ENCODE measurements at regions not wholly inside any gene's neighbourhood (a gene's known extent, or its start where the extent isn't known, plus 50 kb on each side); places are given as distances from the start of the nearest gene placed in this dataset.

GRCh38 chr10:35758076-35758475, 116.0 kb upstream of the FZD8 start (continued):
- TF ChIP-seq, protein P1, sequence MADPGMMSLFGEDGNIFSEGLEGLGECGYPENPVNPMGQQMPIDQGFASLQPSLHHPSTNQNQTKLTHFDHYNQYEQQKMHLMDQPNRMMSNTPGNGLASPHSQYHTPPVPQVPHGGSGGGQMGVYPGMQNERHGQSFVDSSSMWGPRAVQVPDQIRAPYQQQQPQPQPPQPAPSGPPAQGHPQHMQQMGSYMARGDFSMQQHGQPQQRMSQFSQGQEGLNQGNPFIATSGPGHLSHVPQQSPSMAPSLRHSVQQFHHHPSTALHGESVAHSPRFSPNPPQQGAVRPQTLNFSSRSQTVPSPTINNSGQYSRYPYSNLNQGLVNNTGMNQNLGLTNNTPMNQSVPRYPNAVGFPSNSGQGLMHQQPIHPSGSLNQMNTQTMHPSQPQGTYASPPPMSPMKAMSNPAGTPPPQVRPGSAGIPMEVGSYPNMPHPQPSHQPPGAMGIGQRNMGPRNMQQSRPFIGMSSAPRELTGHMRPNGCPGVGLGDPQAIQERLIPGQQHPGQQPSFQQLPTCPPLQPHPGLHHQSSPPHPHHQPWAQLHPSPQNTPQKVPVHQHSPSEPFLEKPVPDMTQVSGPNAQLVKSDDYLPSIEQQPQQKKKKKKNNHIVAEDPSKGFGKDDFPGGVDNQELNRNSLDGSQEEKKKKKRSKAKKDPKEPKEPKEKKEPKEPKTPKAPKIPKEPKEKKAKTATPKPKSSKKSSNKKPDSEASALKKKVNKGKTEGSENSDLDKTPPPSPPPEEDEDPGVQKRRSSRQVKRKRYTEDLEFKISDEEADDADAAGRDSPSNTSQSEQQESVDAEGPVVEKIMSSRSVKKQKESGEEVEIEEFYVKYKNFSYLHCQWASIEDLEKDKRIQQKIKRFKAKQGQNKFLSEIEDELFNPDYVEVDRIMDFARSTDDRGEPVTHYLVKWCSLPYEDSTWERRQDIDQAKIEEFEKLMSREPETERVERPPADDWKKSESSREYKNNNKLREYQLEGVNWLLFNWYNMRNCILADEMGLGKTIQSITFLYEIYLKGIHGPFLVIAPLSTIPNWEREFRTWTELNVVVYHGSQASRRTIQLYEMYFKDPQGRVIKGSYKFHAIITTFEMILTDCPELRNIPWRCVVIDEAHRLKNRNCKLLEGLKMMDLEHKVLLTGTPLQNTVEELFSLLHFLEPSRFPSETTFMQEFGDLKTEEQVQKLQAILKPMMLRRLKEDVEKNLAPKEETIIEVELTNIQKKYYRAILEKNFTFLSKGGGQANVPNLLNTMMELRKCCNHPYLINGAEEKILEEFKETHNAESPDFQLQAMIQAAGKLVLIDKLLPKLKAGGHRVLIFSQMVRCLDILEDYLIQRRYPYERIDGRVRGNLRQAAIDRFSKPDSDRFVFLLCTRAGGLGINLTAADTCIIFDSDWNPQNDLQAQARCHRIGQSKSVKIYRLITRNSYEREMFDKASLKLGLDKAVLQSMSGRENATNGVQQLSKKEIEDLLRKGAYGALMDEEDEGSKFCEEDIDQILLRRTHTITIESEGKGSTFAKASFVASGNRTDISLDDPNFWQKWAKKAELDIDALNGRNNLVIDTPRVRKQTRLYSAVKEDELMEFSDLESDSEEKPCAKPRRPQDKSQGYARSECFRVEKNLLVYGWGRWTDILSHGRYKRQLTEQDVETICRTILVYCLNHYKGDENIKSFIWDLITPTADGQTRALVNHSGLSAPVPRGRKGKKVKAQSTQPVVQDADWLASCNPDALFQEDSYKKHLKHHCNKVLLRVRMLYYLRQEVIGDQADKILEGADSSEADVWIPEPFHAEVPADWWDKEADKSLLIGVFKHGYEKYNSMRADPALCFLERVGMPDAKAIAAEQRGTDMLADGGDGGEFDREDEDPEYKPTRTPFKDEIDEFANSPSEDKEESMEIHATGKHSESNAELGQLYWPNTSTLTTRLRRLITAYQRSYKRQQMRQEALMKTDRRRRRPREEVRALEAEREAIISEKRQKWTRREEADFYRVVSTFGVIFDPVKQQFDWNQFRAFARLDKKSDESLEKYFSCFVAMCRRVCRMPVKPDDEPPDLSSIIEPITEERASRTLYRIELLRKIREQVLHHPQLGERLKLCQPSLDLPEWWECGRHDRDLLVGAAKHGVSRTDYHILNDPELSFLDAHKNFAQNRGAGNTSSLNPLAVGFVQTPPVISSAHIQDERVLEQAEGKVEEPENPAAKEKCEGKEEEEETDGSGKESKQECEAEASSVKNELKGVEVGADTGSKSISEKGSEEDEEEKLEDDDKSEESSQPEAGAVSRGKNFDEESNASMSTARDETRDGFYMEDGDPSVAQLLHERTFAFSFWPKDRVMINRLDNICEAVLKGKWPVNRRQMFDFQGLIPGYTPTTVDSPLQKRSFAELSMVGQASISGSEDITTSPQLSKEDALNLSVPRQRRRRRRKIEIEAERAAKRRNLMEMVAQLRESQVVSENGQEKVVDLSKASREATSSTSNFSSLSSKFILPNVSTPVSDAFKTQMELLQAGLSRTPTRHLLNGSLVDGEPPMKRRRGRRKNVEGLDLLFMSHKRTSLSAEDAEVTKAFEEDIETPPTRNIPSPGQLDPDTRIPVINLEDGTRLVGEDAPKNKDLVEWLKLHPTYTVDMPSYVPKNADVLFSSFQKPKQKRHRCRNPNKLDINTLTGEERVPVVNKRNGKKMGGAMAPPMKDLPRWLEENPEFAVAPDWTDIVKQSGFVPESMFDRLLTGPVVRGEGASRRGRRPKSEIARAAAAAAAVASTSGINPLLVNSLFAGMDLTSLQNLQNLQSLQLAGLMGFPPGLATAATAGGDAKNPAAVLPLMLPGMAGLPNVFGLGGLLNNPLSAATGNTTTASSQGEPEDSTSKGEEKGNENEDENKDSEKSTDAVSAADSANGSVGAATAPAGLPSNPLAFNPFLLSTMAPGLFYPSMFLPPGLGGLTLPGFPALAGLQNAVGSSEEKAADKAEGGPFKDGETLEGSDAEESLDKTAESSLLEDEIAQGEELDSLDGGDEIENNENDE (IDR thresholded peaks at IDR 0.05; ENCODE audit: insufficient replicate concordance, low read length): no peak
- TF ChIP-seq KDM5A (IDR thresholded peaks at IDR 0.05; ENCODE audit: low read length) (no peak), ASH2L (IDR thresholded peaks at IDR 0.05; ENCODE audit: low read length) (no peak), TAF7 (optimal IDR thresholded peaks at IDR 0.05; ENCODE audit: borderline replicate concordance, low read depth, low read length) (no peak), HDAC6 (IDR thresholded peaks at IDR 0.05; ENCODE audit: low read depth, low read length) (no peak), PHF8 (conservative IDR thresholded peaks at IDR 0.05; ENCODE audit: low read depth, low read length) (no peak), YY1 (IDR thresholded peaks at IDR 0.05; ENCODE audit: low read depth, low read length) (no peak), EZH2 (IDR thresholded peaks at IDR 0.05; ENCODE audit: low read depth, low read length, severe bottlenecking) (no peak), EGR1 (IDR thresholded peaks at IDR 0.05; ENCODE audit: borderline replicate concordance, low read depth, low read length) (no peak), ATF2 (IDR thresholded peaks at IDR 0.05; ENCODE audit: low read length) (no peak)
